Ishikawa (cell line): ENCODE measurements at regions not wholly inside any gene's neighbourhood (a gene's known extent, or its start where the extent isn't known, plus 50 kb on each side); places are given as distances from the start of the nearest gene placed in this dataset.

Experiments
- CEBPB ChIP-seq: IDR thresholded peaks from 2 replicates; pipeline ENCODE4 v1.6.1; 2012
- CREB1 ChIP-seq: IDR thresholded peaks from 2 replicates; pipeline ENCODE4 v1.6.1; 2012; ENCODE audit warnings: low read depth
- EGR1 ChIP-seq: IDR thresholded peaks from 2 replicates; pipeline ENCODE4 v1.6.1; 2012
- EP300 ChIP-seq: IDR thresholded peaks from 2 replicates; pipeline ENCODE4 v1.6.1; 2012; ENCODE audit warnings: borderline replicate concordance
- FOXM1 ChIP-seq: IDR thresholded peaks from 2 replicates; pipeline ENCODE4 v1.6.1; 2012; ENCODE audit warnings: low read depth, borderline replicate concordance
- NFIC ChIP-seq: IDR thresholded peaks from 2 replicates; pipeline ENCODE4 v1.6.1; 2012
- RAD21 ChIP-seq: IDR thresholded peaks from 2 replicates; pipeline ENCODE4 v1.6.1; 2012; ENCODE audit warnings: low read depth
- TAF1 ChIP-seq: IDR thresholded peaks from 2 replicates; pipeline ENCODE4 v1.6.1; 2012; ENCODE audit warnings: low read depth, mild to moderate bottlenecking
- TCF12 ChIP-seq: IDR thresholded peaks from 2 replicates; pipeline ENCODE4 v1.6.1; 2012; ENCODE audit warnings: low read depth
- TEAD4 ChIP-seq: IDR thresholded peaks from 2 replicates; pipeline ENCODE4 v1.6.1; 2012
- YY1 ChIP-seq: IDR thresholded peaks from 2 replicates; pipeline ENCODE4 v1.6.1; 2012; ENCODE audit warnings: low read depth
- ZBTB7A ChIP-seq: IDR thresholded peaks from 2 replicates; pipeline ENCODE4 v1.6.1; 2012; ENCODE audit warnings: low read depth
- TF ChIP-seq, protein P1 (sequence below): IDR thresholded peaks from 2 replicates; pipeline ENCODE4 v1.6.1; 2012
- TF ChIP-seq, protein P2 (sequence below): IDR thresholded peaks from 2 replicates; pipeline ENCODE4 v1.6.1; 2012
- TF ChIP-seq, protein P3 (sequence below): IDR thresholded peaks from 2 replicates; pipeline ENCODE4 v1.6.1; 2012; ENCODE audit warnings: low read depth, mild to moderate bottlenecking

DNA sequence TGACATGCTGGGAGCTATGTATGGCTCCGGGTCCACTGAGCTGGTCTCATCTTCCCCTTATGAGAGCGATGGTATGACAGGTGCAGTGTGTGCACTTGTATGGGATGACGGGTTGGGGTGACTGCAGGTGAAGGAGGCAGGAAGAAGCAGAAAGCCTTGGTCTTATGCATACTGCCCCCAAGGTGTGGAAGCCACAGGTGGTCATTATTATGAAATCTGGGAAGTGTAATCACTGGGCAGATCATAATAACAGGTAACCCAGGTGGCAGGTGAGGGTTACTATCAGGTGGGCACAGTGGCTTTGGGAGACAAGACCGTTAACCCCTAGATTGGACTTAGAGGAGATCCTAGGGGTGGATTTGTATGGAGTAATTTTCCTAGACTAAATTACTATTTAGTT, 118.0 kb downstream of the RFC3 start:
- TF ChIP-seq, protein P1, sequence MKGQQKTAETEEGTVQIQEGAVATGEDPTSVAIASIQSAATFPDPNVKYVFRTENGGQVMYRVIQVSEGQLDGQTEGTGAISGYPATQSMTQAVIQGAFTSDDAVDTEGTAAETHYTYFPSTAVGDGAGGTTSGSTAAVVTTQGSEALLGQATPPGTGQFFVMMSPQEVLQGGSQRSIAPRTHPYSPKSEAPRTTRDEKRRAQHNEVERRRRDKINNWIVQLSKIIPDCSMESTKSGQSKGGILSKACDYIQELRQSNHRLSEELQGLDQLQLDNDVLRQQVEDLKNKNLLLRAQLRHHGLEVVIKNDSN: no peak
- TF ChIP-seq CREB1 (no peak), EGR1 (no peak), EP300 (no peak), TCF12 (no peak), YY1 (no peak), TAF1 (no peak), TEAD4 (no peak), RAD21 (no peak), ZBTB7A (no peak), FOXM1 (no peak), CEBPB (no peak), NFIC (no peak)
- TF ChIP-seq, protein P2, sequence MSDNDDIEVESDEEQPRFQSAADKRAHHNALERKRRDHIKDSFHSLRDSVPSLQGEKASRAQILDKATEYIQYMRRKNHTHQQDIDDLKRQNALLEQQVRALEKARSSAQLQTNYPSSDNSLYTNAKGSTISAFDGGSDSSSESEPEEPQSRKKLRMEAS: no peak
- TF ChIP-seq, protein P3, sequence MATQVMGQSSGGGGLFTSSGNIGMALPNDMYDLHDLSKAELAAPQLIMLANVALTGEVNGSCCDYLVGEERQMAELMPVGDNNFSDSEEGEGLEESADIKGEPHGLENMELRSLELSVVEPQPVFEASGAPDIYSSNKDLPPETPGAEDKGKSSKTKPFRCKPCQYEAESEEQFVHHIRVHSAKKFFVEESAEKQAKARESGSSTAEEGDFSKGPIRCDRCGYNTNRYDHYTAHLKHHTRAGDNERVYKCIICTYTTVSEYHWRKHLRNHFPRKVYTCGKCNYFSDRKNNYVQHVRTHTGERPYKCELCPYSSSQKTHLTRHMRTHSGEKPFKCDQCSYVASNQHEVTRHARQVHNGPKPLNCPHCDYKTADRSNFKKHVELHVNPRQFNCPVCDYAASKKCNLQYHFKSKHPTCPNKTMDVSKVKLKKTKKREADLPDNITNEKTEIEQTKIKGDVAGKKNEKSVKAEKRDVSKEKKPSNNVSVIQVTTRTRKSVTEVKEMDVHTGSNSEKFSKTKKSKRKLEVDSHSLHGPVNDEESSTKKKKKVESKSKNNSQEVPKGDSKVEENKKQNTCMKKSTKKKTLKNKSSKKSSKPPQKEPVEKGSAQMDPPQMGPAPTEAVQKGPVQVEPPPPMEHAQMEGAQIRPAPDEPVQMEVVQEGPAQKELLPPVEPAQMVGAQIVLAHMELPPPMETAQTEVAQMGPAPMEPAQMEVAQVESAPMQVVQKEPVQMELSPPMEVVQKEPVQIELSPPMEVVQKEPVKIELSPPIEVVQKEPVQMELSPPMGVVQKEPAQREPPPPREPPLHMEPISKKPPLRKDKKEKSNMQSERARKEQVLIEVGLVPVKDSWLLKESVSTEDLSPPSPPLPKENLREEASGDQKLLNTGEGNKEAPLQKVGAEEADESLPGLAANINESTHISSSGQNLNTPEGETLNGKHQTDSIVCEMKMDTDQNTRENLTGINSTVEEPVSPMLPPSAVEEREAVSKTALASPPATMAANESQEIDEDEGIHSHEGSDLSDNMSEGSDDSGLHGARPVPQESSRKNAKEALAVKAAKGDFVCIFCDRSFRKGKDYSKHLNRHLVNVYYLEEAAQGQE: no peak

DNA sequence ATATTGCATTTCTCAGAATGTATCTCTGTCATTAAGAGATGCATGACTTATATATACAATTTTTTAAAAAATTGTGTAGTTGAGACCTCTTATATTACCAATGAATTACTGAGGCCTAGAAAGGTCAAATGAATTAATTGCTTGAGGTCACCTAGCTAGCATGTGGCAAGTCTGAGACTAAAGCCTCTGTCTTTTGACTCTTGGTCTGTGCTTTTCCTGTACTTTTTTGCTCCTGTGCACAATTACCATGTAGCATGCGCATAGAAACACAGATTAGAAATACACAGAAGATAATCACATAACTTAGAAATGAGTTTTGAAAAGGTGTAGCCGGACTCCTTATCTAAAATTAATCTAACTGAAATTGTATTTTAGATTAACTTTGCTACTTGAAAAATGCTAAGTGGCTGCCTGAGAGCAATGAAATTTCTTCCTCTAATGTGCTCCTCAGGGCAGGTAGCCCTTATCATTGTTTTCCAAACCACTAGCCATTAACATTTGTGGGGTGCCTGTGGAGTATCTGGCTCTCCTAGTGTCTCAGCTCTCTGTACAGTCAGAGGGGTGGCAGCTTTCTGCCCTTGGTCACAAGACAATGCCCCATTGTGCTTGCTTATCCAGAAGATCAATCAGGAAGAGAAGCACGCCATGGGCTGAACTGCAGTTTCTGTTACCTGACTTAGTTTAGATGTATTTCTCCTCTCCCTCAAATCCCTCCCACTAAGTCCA, 119.6 kb downstream of the RFC3 start:
- TF ChIP-seq TCF12 (peak; percentile 68; the same call in 1 of the 2 replicates), TAF1 (no peak), EP300 (peak; percentile 86), YY1 (0 out of 2 replicates have a peak, but pooled peaks have one; percentile 40), RAD21 (0 out of 2 replicates have a peak, but pooled peaks have one; percentile 5), EGR1 (no peak), FOXM1 (peak; percentile 49; the same call in 1 of the 2 replicates), TEAD4 (peak; percentile 24; the same call in 1 of the 2 replicates)

DNA sequence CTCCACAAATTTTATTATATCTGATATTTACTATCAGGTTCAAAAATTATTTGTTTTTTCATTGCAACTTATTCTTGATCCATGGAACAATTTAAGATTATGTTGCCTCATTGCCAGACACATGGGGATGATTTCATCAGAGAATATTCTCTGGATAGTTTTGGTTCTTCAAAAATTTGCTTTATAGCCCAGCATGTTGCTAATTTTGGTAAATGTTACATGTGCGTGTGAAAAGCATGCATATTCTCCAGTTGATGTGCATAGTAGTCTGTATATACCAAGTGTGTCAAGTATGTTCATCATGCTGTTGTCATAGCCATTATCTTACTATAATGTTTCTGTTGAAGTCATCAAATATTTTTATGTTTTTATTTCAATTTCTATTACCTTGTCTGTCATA, 122.3 kb downstream of the RFC3 start:
- TF ChIP-seq TCF12 (no peak), RAD21 (no peak), EGR1 (no peak), TEAD4 (no peak), YY1 (no peak), NFIC (no peak), FOXM1 (no peak), CREB1 (no peak)
- TF ChIP-seq, protein P3: no peak
- TF ChIP-seq, protein P2: no peak

DNA sequence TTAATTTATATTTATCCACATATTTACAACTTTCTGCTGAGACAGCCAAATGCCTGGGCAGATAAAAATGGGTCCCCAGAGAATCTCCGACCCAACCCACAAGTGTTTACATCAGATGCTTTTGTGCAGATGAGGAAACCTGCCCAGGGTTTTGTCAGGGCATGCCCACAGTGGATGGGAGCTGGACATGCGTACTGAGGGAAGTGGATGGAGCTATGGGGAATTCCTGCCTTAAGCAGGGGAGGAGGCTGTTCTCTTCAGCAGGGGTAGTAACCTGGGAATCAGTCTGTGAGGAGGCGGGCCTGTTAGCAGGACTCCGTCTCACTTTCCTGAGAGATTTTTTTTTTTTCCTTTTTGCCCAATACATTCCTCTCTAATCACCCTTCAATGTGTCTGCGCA, 122.9 kb downstream of the RFC3 start:
- TF ChIP-seq, protein P2: no peak
- TF ChIP-seq NFIC (no peak), CREB1 (no peak), EP300 (no peak), EGR1 (no peak), RAD21 (no peak), YY1 (no peak), TCF12 (no peak)
- TF ChIP-seq, protein P1: no peak
- TF ChIP-seq, protein P3: no peak
